ENCODE measurements at regions not wholly inside any gene's neighbourhood (a gene's known extent, or its start where the extent isn't known, plus 50 kb on each side); places are given as distances from the start of the nearest gene placed in this dataset.

DNA sequence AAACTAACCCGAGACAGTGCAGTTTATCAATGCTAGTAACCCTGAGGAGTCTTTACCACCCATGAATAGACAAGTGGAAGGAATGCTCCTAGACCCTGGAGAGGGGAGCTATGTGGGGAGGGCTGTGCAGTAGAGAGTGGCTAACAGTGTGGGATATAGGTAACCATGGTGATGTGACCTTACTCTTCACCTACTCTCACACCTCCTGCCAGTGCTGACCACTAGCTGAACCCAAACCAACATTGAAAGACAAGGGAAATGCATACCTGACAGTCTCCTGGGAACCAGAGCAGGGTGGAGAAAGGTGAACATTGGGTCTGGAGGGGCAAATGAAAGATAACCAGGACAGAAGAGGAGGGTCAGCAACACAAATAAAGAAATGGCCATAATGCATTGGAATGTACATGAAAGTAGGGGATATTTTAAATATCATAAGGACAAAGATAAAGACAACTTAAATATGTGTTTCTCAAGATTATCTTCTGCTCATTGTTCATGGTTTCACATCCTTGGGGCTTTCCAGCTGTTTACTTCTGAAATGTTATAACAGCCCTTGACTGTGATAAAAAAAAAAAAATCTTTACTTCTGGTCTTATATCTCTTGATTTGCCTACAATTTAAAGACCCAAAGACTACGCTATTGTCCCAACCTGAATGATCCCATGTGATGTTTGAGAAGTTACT is 983.3 kb upstream of the TENM4 start:
- no peak for TF ChIP-seq LEF1 (IDR thresholded peaks at IDR 0.05; ENCODE audit: borderline replicate concordance)
- no peak for TF ChIP-seq SP1 (IDR thresholded peaks at IDR 0.05)
- TF ChIP-seq SUZ12 (IDR thresholded peaks at IDR 0.05), result no peak
- TF ChIP-seq TARDBP (IDR thresholded peaks at IDR 0.05), result no peak
- TF ChIP-seq BHLHE40 (IDR thresholded peaks at IDR 0.05; ENCODE audit: borderline replicate concordance), result no peak
- no peak for TF ChIP-seq FOXM1 (IDR thresholded peaks at IDR 0.05; ENCODE audit: borderline replicate concordance)
- TF ChIP-seq FOXA1 (IDR thresholded peaks at IDR 0.05), result no peak
- no peak for TF ChIP-seq ARNT (IDR thresholded peaks at IDR 0.05)
- no peak for TF ChIP-seq CTBP1 (IDR thresholded peaks at IDR 0.05; ENCODE audit: borderline replicate concordance)
- no peak for TF ChIP-seq NFRKB (IDR thresholded peaks at IDR 0.05)
